NCI-H510A treated with DMSO at 0.1 percent for 48 hours (cell line): ENCODE measurements at regions not wholly inside any gene's neighbourhood (a gene's known extent, or its start where the extent isn't known, plus 50 kb on each side); places are given as distances from the start of the nearest gene placed in this dataset.

Experiments
- DNase-seq: peaks from one replicate; lab custom pipeline; 2025; lab: John Stamatoyannopoulos, UW

DNA sequence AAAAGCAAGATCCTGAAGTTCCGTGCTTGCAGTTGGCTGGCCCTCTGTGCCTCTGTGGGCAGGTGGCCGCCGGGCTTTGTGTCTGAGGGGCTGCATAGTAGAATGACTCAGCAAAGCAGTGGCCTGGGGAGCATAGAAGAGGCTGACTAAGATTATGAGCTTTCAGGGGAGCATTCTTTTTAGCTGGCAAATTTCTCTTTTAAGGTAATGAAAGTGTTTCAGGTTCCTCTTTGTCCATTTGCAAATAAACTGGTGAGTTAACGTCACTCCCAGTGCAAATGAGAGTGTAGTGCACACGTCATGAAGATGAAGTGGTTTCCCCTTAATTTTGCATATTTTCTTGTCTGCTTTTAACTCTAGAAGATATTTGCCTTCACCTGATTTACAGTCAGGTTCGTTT is 98.6 kb downstream of the BCL2L11 start:
- peak; percentile 13 for DNase-seq

- DNase-seq: no peak
Observed at GRCh38 chr2:111219734-111220505, 99.2 kb downstream of the BCL2L11 start.

GRCh38 chr2:111220962-111221361 is 100.2 kb downstream of the BCL2L11 start:
- DNase-seq: no peak

DNA sequence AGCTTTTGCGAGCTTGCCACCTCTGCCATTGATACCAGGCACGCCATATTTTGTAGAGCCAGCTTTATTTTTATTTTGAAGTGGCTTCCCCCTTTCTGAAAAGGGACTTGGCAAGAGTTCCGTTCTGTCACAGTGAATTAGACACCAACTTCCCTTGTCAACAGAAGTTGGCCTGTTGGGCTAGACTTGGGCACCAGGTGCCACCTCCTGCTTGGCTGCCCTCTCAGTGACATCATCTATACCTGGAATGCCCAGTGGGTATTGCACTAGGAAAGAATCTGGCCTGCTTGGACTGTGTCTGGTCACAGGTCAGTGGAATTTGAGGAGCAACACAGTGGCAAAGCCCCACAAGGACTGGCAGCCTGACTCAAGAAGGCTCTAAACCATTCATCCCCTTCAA is 101.0 kb downstream of the BCL2L11 start:
- no peak for DNase-seq

DNA sequence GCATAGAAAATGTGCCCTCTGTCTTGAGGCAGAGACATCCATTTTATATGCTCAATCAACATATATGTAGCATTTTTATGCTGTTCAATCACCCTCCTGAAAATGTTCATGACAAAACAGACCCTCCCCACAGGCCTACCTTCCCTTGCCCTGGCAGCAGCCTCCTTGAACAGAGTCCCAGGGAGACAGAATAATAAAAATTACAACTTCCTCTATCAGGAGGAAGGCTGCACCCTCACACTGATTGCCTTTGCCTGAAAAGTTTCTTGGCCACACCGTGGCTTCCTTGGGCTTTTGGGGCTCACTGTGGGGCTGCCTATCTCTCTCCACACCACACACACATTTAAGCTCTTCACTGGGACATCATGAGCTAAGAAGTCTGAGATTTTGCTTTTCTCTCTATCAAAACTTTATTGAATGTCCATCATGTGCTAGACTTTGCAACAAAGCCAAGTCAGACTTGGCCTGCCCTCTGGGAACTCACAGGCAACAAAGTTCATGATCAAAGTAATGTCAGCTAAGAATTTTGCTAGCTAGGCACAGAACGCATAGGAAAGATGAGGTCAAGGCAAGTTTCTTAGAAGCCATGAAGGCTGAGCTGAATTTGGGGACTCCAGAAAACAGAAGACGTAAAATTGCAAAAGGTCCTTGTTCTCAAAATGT is 101.6 kb downstream of the BCL2L11 start:
- DNase-seq: no peak

DNA sequence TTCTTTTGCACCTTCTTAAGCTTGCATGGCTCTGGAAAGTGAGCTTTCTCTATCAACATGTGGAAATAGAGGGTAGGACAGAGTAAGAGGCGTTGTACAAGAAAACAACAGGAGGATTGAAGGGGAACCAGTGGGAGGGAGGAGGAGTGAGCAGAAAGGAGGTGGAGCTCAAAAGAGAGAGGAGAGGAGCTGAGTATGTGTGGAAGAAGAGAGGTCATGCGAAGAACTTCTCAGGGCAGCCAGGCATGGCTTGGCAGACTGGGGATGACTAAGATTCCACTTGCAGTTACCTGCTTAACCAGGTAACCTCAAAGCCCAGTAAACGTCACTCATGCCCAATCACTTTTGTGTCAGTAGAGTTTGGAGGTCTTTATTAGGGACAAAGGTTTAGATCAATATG is 105.1 kb downstream of the BCL2L11 start:
- no peak for DNase-seq

- no peak for DNase-seq
Observed at GRCh38 chr2:111226876-111227700, 106.4 kb downstream of the BCL2L11 start.

DNA sequence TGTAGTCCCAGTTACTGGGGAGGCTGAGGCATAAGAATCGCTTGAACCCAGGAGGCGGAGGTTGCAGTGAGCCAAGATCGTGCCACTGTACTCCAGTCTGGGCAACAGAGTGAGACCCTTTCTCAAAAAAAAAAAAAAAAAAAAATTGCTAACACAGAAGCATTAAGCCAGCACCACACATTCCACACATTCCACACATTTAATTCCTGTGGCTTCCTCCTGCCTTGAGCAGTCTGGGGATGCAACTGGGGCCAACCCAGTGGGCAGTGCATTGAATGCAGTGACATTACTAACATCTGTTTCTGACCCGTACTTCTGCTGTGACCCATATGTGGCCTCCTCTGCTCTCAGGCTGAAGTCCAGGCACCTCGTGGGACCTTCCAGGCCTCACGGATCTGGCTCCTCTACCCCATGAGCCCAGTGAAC is 107.0 kb downstream of the BCL2L11 start:
- no peak for DNase-seq

GRCh38 chr2:111231532-111232252 is 111.0 kb downstream of the BCL2L11 start:
- DNase-seq: no peak

- no peak for DNase-seq
Observed at GRCh38 chr2:111235192-111236015, 114.7 kb downstream of the BCL2L11 start.

DNA sequence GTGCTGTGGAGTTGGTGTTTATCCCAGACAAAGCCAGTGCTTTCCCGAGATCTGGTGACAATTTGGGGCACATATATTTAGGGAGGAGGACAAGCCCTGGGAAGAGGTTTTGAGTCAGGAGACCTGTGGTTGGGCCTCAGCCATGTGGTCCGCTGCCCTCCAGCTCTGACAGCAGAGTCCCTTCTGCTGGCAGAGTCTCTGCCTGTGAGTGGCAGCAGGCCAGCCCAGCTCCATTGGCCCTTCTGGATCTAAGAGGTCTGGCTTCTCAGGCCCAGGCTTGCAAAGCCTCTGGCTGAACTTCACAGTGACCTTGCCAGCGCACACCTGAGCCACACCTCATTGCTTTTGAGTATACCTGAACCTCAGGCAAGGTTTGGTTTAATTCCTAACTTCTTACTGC is 115.3 kb downstream of the BCL2L11 start:
- no peak for DNase-seq

- no peak for DNase-seq
Observed at GRCh38 chr2:111238296-111238695, 117.6 kb downstream of the BCL2L11 start.

DNA sequence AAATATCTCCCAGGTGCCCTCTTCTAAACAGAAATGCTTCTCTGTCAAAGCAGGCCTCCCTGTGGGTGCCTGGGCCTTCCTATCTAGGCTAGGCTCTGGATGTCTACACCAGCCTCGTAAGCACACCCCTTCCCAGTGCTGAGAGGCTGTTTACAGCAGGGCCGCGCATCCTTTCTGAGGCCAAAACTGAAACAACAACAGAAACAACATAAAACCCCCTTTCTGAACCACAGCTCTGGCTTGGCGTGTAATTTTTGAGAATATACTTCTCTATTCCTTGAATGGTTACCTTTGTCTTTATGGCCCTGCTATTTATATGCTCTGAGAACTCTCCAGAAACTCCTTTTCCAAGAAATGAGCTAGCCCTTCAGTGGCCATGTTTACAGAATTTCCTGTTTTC is 118.4 kb downstream of the BCL2L11 start:
- no peak for DNase-seq

DNA sequence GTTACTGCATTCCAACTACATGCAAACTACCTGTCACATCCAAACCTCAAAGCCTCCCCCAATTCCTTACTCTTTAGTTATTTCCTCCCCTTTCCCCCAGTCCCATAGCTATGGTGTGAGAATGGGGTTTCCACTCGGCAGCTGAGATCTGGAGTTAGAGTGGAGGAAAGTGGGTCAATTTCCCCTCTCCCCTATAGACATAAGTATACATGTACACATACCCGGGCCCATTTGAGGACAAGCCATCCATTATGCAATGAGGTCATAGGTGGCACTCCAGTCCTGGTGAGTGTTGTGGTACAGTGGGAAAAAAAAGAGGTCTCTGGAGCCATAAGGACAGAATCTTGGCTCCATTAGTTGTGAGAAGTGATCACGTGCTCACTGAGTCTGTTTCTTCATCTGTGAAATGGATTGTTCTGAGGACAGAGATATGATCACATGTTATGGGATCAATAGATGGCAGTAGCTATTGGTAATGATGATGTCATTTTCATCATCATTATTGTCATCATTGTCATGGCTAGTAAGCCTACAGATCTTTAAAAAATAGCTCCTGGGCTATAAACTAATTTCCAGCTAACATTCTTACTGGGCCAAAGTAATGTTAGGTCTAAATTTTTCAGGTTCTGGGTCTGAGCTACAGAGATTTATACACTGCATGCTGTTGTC is 119.0 kb downstream of the BCL2L11 start:
- DNase-seq: no peak

- no peak for DNase-seq
Observed at GRCh38 chr2:111243295-111243694, 122.6 kb downstream of the BCL2L11 start.

DNA sequence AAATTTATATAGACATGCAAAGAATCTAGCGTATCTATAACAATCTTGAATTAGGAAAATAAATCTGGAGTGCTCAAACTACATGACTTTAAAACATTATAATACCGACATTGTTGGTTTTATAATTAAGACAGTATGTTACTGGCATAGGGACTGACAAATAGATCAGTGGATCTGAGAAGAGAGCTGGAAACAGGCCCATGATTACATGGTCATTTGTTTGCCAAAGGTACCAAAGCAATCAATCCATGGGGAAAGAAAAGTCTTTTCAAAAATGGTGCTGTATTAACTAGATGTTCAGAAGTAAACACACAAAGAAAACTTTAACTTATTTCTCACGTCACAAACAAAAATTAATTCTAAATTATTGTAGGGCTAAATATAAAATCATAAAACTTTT is 124.2 kb downstream of the BCL2L11 start:
- no peak for DNase-seq

GRCh38 chr2:111246620-111247061 is 125.9 kb downstream of the BCL2L11 start:
- no peak for DNase-seq

GRCh38 chr2:111247491-111247890 is 126.8 kb downstream of the BCL2L11 start:
- DNase-seq: no peak

DNA sequence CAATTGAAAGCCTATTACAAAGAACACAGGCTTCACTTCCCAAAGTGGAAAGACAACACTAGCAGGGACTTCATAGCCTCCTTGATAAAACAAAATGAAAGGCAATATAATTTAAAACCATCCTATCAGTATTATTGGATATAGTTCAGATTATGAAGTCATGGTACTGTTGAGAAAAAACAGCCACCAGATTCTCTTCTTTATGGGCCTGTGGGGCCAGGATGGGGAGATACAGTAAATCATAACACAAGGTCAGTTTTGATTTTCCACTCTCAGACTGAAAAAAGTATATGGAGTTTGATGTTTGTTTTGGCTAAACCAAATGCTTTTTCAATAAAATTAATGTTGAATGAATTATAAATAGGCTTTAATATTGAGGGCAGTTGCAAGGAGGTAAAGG is 129.1 kb downstream of the BCL2L11 start:
- no peak for DNase-seq

GRCh38 chr2:111250448-111251030 is 129.8 kb downstream of the BCL2L11 start:
- DNase-seq: no peak
